BE2C (cell line): ENCODE measurements at regions not wholly inside any gene's neighbourhood (a gene's known extent, or its start where the extent isn't known, plus 50 kb on each side); places are given as distances from the start of the nearest gene placed in this dataset.

Experiments
- DNase-seq: peaks from one replicate; pipeline ENCODE4 v3.0.0-alpha.2; 2020
- H3K27me3 ChIP-seq: fragments of 250-450 bp; sonication (Bioruptor Pico); 2 replicates; pipeline ENCODE4 v1.5.1; 2020; ENCODE audit warnings: mild to moderate bottlenecking
- H3K36me3 ChIP-seq: fragments of 250-450 bp; sonication (Bioruptor Pico); 2 replicates; pipeline ENCODE4 v1.5.1; 2020; ENCODE audit warnings: mild to moderate bottlenecking
- H3K4me1 ChIP-seq: fragments of 250-450 bp; sonication (Bioruptor Pico); 2 replicates; pipeline ENCODE4 v1.5.1; 2020
- H3K4me3 ChIP-seq: 2 replicates; pipeline ENCODE4 v1.5.1; 2011; ENCODE audit warnings: low read depth, low read length
- H3K9me3 ChIP-seq: fragments of 250-450 bp; sonication (Bioruptor Pico); 2 replicates; pipeline ENCODE4 v1.5.1; 2020
- TF ChIP-seq, protein P1 (sequence below): IDR thresholded peaks from 2 replicates; pipeline ENCODE4 v1.5.1; 2012; ENCODE audit warnings: mild to moderate bottlenecking, low read depth, low read length

DNA sequence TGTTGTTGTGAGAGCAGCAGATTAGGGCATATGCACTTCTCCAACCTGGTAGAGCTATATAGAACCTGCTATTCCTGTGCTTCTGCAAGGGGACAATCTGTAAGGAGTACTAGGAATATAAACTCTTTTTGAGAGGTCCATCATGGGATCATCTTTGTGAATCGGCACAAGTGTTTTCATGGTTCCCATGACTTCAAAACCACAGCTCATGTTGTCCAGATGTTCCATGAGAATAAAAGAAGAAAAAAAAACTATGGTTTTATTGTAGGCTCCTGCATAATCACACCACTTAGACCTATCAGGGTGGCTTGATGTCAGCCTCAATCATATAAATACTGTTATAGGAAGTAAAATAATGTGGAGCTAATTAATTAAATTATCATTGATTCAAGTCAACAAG is 311.4 kb upstream of the ATP2B1 start:
- TF ChIP-seq, protein P1, sequence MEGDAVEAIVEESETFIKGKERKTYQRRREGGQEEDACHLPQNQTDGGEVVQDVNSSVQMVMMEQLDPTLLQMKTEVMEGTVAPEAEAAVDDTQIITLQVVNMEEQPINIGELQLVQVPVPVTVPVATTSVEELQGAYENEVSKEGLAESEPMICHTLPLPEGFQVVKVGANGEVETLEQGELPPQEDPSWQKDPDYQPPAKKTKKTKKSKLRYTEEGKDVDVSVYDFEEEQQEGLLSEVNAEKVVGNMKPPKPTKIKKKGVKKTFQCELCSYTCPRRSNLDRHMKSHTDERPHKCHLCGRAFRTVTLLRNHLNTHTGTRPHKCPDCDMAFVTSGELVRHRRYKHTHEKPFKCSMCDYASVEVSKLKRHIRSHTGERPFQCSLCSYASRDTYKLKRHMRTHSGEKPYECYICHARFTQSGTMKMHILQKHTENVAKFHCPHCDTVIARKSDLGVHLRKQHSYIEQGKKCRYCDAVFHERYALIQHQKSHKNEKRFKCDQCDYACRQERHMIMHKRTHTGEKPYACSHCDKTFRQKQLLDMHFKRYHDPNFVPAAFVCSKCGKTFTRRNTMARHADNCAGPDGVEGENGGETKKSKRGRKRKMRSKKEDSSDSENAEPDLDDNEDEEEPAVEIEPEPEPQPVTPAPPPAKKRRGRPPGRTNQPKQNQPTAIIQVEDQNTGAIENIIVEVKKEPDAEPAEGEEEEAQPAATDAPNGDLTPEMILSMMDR, result no peak
- Histone ChIP-seq H3K4me1 (peaks cover 13% of the 10 kb centered on the region; the same call in 1 of the 2 replicates), H3K4me3 (no peak overlapping the region), H3K36me3 (no peaks in the 10 kb centered on the region), H3K27me3 (no peaks in the 10 kb centered on the region), H3K9me3 (no peaks in the 10 kb centered on the region)
- no peak for DNase-seq

DNA sequence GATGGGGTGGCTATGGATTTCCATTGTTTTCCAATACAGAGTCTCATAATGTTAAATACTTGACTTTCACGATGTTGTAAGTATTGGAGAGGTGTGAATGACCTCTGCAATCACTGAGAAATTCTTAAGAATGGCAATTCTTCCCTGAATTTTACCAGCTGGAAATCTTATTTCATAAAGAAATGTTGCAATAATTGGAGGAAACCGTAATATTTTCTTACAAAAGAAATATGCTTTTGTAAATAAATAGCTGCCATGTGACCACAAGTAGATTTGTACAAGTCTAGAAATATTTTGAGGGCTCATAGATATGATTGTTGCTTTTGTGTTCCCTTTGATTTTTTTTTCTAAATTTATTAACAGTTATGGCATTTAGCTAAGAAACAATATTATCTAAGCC is 308.7 kb upstream of the ATP2B1 start:
- Histone ChIP-seq H3K4me1 (peaks cover 19% of the 10 kb centered on the region; the same call in 1 of the 2 replicates), H3K36me3 (no peaks in the 10 kb centered on the region), H3K4me3 (no peak overlapping the region), H3K9me3 (no peaks in the 10 kb centered on the region), H3K27me3 (no peaks in the 10 kb centered on the region)
- no peak for DNase-seq
- TF ChIP-seq, protein P1, result no peak

DNA sequence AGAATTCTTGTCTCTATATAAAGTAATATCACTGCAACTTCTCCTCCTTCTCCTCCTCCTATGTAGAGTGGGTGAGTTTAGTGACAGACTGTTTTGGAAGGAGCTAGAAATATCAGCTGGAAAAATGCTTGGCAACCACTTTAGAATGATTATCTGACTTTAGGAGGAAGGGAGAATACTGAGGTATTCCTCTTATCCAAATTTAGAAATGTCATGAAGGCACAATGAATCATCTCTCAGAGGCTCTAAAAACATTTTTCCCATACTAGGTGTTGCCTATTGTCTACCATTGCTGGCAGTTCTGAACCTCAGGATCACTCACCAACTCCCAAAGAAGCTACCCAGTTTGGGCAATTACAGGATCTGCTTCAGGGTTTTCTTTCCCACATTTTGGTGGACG is 306.6 kb upstream of the ATP2B1 start:
- DNase-seq, result no peak
- H3K9me3 ChIP-seq, result no peaks in the 10 kb centered on the region
- TF ChIP-seq, protein P1, result no peak

DNA sequence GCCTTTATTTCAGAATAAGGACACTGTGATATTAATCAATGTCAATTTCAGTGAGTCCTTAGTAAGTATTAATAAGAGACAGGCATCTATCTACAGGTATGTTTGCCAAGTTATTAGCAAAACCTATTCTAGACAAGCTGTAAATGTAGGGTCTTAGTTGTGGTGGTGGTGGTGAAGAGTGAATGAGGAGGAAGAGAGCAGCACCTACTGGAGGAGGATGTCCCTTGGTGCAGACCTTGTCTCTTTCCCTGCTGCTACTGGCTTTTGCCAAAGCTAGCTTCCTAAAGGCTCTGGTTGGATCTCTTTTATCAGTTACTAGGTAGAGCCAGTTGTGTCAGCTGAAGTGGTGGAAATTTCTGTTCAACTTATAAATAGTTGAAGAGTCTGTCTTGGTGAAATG is 304.8 kb upstream of the ATP2B1 start:
- TF ChIP-seq, protein P1, result peak; percentile 67
- Histone ChIP-seq H3K9me3 (no peaks in the 10 kb centered on the region), H3K4me1 (peaks cover 16% of the 10 kb centered on the region; the same call in 1 of the 2 replicates), H3K36me3 (no peaks in the 10 kb centered on the region), H3K27me3 (no peaks in the 10 kb centered on the region), H3K4me3 (no peak overlapping the region)
- DNase-seq, result peak; percentile 33

More for the DNA sequence above, 306.6 kb upstream of the ATP2B1 start:
- Histone ChIP-seq H3K27me3 (no peaks in the 10 kb centered on the region), H3K36me3 (no peaks in the 10 kb centered on the region), H3K4me1 (peaks cover 19% of the 10 kb centered on the region; the same call in 1 of the 2 replicates), H3K4me3 (no peak overlapping the region)

DNA sequence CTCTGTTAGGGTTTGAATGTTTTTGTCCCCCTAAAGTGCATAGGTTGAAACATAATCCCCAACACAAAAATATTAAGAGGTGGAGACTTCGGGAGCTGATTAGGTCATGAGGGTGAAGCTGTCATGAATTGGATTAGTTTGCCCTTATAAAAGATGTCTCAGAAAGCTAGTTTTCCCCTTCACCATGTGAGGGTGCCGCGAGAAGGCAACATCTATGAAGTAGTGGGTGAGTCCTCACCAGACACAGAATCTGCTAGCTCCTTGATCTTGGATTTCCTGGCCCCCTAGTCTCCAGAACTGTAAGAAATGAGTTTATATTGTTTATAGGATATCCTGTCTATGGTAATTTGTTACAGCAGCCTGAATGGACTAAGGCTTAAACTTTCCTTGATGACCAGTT is 301.5 kb upstream of the ATP2B1 start:
- TF ChIP-seq, protein P1, result no peak

GRCh38 chr12:90008277-90008676 is 299.6 kb upstream of the ATP2B1 start:
- TF ChIP-seq, protein P1, result no peak
- no peak for DNase-seq
- Histone ChIP-seq H3K27me3 (no peaks in the 10 kb centered on the region), H3K4me3 (no peak overlapping the region), H3K36me3 (no peaks in the 10 kb centered on the region), H3K4me1 (peaks cover 3% of the 10 kb centered on the region; the same call in 1 of the 2 replicates), H3K9me3 (no peaks in the 10 kb centered on the region)

More for the DNA sequence above, 301.5 kb upstream of the ATP2B1 start:
- Histone ChIP-seq H3K36me3 (no peaks in the 10 kb centered on the region), H3K4me1 (peaks cover 6% of the 10 kb centered on the region; the same call in 1 of the 2 replicates), H3K27me3 (no peaks in the 10 kb centered on the region), H3K4me3 (no peak overlapping the region), H3K9me3 (no peaks in the 10 kb centered on the region)
- no peak for DNase-seq
